ENCODE measurements at regions not wholly inside any gene's neighbourhood (a gene's known extent, or its start where the extent isn't known, plus 50 kb on each side); places are given as distances from the start of the nearest gene placed in this dataset.
A peak's percentile ranks its signal among the peaks of the same experiment; 100 is the strongest.

DNA sequence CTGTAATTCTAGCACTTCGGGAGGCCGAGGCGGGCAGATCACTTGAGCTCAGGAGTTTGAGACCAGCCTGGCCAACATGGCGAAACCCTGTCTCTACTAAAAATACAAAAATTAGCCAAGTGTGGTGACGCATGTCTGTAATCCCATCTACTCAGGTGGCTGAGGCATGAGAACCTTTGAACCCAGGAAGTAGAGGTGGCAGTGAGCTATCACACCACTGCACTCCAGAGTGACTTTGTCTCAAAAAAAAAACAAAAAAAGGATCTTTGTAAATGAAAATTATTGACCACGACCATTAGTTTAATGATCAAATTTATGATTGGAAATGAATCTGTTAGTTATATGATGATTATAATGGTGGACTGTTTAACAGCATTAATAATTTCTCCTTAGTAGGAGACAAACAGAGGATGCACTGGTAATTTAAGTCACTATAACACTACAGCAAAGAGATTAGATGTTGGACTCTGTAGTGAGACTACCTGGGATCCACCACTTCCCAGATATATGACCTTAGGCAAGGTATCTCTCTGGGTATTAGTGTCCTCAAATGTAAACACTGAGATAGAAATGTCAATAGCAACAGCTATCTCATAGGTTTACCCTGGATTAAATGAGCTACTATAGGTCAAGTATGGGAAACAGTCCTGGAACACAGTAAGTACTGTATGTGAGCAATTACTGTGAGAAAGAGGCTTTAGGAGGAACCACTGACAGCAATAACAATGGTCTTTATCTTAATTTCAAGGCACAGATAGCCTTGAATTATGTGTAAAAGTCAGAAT lies 214.7 kb downstream of the NOVA1 start:
- peaks cover 3% of the 10 kb centered on the region for H3K36me3 Mint-ChIP-seq
- H3K4me3 Mint-ChIP-seq: no peak overlapping the region
- H3K9me3 Mint-ChIP-seq: peaks cover 9% of the 10 kb centered on the region
- peaks cover 4% of the 10 kb centered on the region for H3K4me1 Mint-ChIP-seq (ENCODE audit: unreplicated experiment)
- no peak overlapping the region for H3K27ac Mint-ChIP-seq
- no peak for TF ChIP-seq CTCF (conservative IDR thresholded peaks at IDR 0.05)
- DNase-seq (ENCODE audit: extremely low spot score, unreplicated experiment): no peak
- peaks cover 11% of the 10 kb centered on the region for H3K27me3 Mint-ChIP-seq

GRCh38 chr14:26381405-26381804 lies 216.4 kb downstream of the NOVA1 start:
- H3K27ac Mint-ChIP-seq: no peak overlapping the region
- peaks cover 3% of the 10 kb centered on the region for H3K36me3 Mint-ChIP-seq
- TF ChIP-seq CTCF (conservative IDR thresholded peaks at IDR 0.05): no peak
- H3K4me3 Mint-ChIP-seq: no peak overlapping the region
- no peaks in the 10 kb centered on the region for H3K27me3 Mint-ChIP-seq
- DNase-seq (ENCODE audit: extremely low spot score, unreplicated experiment): no peak
- peaks cover 15% of the 10 kb centered on the region for H3K9me3 Mint-ChIP-seq
- peaks cover 4% of the 10 kb centered on the region for H3K4me1 Mint-ChIP-seq (ENCODE audit: unreplicated experiment)

GRCh38 chr14:26380637-26381036 lies 217.2 kb downstream of the NOVA1 start:
- Mint-ChIP-seq H3K4me1 (ENCODE audit: unreplicated experiment) (peaks cover 4% of the 10 kb centered on the region), H3K9me3 (peaks cover 21% of the 10 kb centered on the region), H3K27me3 (no peaks in the 10 kb centered on the region), H3K4me3 (no peak overlapping the region), H3K27ac (no peak overlapping the region), H3K36me3 (peaks cover 3% of the 10 kb centered on the region)
- TF ChIP-seq CTCF (conservative IDR thresholded peaks at IDR 0.05): no peak
- no peak for DNase-seq (ENCODE audit: extremely low spot score, unreplicated experiment)

GRCh38 chr14:26379951-26380350 lies 217.9 kb downstream of the NOVA1 start:
- H3K27me3 Mint-ChIP-seq: no peaks in the 10 kb centered on the region
- H3K4me1 Mint-ChIP-seq (ENCODE audit: unreplicated experiment): peaks cover 4% of the 10 kb centered on the region
- H3K27ac Mint-ChIP-seq: no peak overlapping the region
- peaks cover 21% of the 10 kb centered on the region for H3K9me3 Mint-ChIP-seq
- peaks cover 3% of the 10 kb centered on the region for H3K36me3 Mint-ChIP-seq
- no peak overlapping the region for H3K4me3 Mint-ChIP-seq
- TF ChIP-seq CTCF (conservative IDR thresholded peaks at IDR 0.05): no peak
- no peak for DNase-seq (ENCODE audit: extremely low spot score, unreplicated experiment)

DNA sequence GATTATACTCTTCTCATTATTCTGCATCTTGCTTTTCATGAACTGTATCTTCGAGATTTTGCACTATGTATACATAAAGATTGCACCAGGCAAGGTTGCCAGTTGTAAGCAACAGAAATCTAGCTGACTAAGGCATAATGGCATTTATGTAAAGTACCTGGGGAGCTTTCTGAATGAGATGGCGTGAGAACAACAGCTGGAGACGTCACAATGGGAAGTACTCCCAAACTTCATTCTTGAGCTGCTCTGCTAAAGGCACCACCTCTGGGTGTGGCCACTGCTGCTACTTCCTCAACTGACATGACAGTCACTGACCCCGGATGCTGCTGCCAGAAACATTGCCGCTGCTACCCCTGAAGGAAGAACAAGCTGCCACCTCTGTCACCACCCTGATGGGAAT lies 220.7 kb downstream of the NOVA1 start:
- Mint-ChIP-seq H3K4me1 (ENCODE audit: unreplicated experiment) (peaks cover 4% of the 10 kb centered on the region), H3K27me3 (peaks cover 3% of the 10 kb centered on the region), H3K27ac (peak overlapping the region; percentile 24), H3K4me3 (no peak overlapping the region), H3K36me3 (peaks cover 6% of the 10 kb centered on the region), H3K9me3 (peaks cover 21% of the 10 kb centered on the region)
- no peak for TF ChIP-seq CTCF (conservative IDR thresholded peaks at IDR 0.05)
- DNase-seq (ENCODE audit: extremely low spot score, unreplicated experiment): no peak

All from type B pancreatic cell (in vitro differentiated cells).